OCI-M2 (cell line): ENCODE measurements at regions not wholly inside any gene's neighbourhood (a gene's known extent, or its start where the extent isn't known, plus 50 kb on each side); places are given as distances from the start of the nearest gene placed in this dataset.

Source experiments
- DNase-seq: peaks from one replicate; lab custom pipeline; 2025; ENCODE audit not compliant: unreplicated experiment; lab: John Stamatoyannopoulos, UW

GRCh38 chr13:40434516-40435397 lies 231.7 kb downstream of the FOXO1 start:
- no peak for DNase-seq

- no peak for DNase-seq
Observed at GRCh38 chr13:40438022-40438680, 228.3 kb downstream of the FOXO1 start.

- DNase-seq, result no peak
Observed at GRCh38 chr13:40438999-40439797, 227.2 kb downstream of the FOXO1 start.

- DNase-seq, result no peak
Observed at GRCh38 chr13:40439928-40440327, 226.5 kb downstream of the FOXO1 start.

GRCh38 chr13:40440990-40441820 lies 225.2 kb downstream of the FOXO1 start:
- DNase-seq, result no peak

DNA sequence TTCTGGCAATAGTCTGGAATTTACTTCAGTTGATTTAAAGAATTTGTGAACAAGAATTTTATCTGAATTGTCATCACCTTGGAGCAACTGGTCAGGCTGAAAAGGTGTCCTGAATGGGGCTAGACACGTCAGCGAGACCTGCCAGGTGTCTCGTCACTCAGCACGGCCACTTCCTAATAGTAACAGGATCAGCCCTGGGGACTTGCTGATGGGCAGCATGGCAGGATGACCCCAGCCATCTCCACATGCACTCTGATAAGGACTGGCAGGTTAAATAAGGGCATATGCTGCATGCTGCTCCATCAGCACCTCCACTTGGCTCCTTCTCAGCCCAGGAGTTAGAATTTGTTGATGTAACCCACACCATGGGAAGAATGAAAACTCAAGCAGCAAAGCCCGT lies 224.2 kb downstream of the FOXO1 start:
- DNase-seq, result no peak

DNA sequence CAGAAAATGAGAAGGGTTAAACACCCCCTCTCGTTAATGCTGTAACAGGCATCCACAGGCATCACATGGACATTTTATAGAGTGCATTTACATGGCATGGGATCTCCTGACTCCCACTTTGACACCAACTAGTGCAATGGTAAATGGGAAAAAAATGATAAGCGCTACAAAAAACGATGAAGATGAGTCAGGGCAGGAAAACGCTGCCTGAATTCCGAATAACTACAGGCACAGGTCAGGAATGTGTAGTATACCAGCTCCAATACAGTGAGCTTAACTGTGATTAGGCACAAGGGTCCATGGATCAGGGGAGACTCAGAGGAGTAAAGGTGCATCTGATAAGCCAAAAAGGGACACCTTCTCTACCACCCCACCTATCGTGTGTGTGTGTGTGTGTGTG lies 223.6 kb downstream of the FOXO1 start:
- no peak for DNase-seq

- no peak for DNase-seq
Observed at GRCh38 chr13:40444241-40444640, 222.2 kb downstream of the FOXO1 start.

DNA sequence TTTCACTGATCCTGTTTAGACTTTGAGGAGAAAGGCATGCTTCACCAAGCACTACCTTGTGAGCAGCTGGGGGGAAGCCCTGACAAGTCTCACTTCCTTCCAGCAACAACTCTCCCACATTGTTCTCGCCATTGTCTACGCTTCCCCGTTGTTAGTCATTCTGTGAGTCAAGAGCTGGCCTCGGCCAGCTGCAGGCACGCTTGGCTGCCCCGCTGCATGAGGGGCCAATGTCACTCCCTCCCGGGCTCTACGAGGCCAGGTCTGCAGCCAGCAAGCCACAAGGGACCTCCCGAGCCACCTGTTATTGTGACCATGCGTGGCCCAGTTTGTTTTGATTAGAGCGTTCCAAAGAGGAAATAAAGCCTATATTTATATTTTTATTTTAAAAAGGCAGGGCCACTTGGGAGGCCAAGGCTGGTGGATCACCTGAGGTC lies 220.9 kb downstream of the FOXO1 start:
- no peak for DNase-seq

- DNase-seq, result no peak
Observed at GRCh38 chr13:40446365-40446764, 220.1 kb downstream of the FOXO1 start.

DNA sequence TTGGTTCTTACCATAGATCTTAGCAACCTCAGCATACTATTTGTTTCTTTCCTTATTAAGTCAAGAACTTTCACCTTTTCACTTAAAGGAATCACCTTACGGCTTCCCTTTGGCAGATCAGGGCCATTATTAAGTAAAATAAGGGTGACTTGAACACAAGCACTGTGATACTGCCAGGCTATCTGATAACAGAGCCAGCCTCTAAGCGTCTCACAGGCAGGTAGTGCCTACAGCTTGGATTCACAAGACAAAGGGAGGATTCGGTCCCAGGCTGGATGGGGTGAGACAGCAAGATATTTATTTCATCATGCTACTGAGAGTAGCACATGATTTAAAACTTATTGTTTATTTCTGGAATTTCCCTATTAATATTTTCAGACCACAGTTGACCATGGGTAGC lies 218.6 kb downstream of the FOXO1 start:
- no peak for DNase-seq

- DNase-seq, result no peak
Observed at GRCh38 chr13:40452038-40452666, 214.3 kb downstream of the FOXO1 start.

DNA sequence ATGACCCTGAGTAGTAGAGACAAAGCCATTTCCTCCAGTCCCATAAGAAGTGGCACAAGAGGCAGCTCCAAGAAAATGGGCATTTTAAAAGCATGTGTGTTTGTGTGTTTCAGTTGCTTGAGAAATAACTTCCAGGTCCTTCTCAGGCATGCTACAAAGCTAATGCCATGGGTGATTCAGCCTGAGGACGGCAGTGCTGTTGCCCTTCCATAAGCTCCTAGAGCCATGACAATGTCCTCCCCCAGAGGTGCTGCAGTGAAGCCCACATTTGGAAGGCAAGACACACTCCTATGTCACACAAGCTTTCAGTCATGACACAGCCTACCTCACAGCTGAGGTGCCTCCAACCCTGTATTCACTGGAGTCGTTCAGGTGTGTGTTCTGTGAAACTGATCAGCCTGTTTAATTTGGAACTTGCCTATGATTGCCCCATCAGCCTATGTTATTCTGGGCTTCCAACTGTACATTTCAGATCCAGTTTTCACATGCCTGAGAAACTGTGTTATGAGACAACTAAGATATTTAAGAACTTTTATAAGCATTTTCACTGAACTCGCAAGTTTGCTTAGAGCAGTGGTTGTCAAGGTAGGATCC lies 213.6 kb downstream of the FOXO1 start:
- DNase-seq, result no peak

DNA sequence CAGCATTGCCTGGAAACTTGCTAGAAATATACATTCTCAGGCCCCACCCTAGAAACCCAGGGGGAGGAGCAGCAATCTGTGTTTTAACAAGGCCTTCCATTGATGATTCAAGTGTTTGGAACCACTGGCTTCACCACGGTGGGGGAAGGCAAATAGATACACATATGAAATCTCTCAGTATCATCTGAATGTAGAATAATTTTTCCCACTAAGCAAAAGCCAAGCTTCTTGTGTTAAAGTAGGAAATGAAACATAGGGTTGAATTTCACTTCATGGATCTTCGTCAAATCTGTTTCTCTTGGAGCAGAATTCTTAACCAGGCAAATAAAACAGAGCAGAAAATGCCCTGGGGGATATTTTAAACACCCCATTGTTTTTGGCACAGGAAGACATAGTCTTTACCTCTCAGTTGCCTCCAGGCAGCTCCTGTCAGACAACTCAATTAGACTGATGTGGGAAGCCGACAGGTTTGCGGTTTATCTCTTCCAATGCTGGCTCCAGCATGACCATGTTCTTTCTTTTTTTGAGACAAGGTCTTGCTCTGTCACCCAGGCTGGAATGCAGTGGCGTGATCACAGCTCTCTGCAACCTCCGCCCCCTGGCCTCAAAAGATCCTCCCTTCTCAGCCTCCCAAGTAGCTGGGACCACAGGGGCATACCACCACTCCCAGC lies 213.0 kb downstream of the FOXO1 start:
- no peak for DNase-seq

GRCh38 chr13:40456397-40456953 lies 210.0 kb downstream of the FOXO1 start:
- no peak for DNase-seq

DNA sequence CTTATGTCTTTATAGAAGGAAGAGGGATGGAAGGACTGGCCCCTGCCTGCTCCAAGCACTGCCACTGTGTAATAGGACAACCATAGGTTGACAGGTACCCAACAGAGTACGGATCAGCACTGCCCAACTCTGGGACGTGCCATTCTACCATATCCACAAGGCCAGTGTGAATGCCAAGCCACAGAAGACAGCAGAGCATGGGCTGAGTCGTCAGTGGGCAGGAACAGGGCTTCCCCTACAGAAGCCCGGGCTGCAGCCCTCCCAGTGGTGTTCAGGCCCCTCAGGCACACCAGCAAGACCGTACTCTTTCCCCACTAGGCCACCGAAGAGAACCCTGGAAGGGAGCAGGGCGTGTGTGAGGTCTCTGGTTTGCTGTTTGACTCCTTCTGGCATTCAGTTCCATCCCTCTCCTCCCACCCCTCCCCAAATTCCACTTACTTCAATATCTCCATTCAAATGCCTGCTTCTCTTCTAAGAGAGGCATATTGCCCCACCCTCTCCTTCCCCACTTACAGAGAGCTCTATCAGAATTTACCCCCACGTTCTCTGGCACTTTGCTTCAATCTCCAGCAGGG lies 209.4 kb downstream of the FOXO1 start:
- DNase-seq, result no peak

DNA sequence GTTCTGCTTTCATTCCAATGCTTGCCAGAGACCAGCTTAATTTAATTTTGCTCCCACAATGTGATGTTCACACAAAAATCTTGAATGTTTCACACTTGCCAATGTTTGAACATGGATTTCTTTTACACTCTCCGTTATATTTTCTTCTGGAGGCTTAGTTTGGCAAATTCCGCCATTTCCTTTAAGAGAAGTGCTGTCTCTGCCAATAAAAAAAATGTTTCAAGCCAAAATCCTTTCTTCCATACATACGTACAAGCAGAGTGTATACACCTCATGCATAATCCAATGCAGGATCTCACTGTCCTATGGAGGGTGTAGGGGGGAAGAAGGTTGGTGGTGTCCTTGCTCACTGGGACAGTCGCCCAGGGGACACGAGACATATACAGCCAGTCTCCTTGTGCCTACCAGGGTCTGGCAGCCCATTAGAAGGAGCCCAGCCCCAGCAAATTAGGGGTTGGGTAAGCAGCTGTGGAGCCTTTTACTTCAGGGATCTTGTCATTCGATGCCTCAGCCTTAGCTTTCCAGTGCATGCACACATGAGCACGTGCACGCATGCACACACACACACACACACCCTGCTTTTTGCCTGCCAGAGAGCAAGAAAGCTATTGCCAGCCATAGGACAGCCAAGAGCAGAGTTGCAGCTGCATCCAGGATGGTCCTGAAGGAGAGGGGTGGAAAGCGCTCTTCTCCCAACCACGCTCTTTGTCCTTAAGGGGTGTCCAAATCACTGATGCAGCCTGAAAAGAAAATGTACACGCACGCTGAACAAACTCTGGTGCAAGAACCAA lies 208.3 kb downstream of the FOXO1 start:
- no peak for DNase-seq

DNA sequence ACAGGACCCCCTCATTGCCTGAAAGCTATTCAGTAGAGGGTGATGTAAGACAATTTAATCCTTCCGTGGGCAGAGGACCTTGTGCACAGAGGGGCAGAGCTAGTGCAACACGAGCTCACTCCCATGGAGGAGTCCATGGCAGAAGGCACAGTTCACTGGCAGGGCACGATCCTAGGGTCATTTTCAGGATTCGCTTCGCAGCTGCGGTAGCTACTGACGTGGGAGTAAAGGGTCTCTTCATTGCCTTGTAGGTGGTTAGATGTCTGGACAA lies 207.8 kb downstream of the FOXO1 start:
- DNase-seq, result no peak
